Brain microvascular endothelial cell (primary cell): ENCODE measurements at regions not wholly inside any gene's neighbourhood (a gene's known extent, or its start where the extent isn't known, plus 50 kb on each side); places are given as distances from the start of the nearest gene placed in this dataset.

Experiments
- DNase-seq: peaks from one replicate; pipeline ENCODE4 v3.0.0-alpha.2; 2020
- H3K27ac ChIP-seq: fragments of 250-450 bp; sonication (Bioruptor Pico); 2 replicates; pipeline ENCODE4 v1.5.1; 2020; ENCODE audit warnings: mild to moderate bottlenecking, moderate library complexity
- H3K27me3 ChIP-seq: fragments of 250-450 bp; sonication (Bioruptor Pico); replicated peaks from 2 replicates; pipeline ENCODE4 v1.5.1; 2020; ENCODE audit warnings: mild to moderate bottlenecking
- H3K36me3 ChIP-seq: fragments of 250-450 bp; sonication (Bioruptor Pico); replicated peaks from 2 replicates; pipeline ENCODE4 v1.5.1; 2020; ENCODE audit warnings: mild to moderate bottlenecking
- H3K4me3 ChIP-seq: 2 replicates; pipeline ENCODE4 v1.5.1; 2011; ENCODE audit warnings: low read depth, mild to moderate bottlenecking, control low read depth, low read length, moderate library complexity
- in situ Hi-C: cut with HindIII; loops from 2 replicates; pipeline ENCODE4 v1.10.0; 2017; ENCODE audit warnings: low sequenced_read_pairs, low pct_ligation_motif_present
- TF ChIP-seq, protein P1 (sequence below): IDR thresholded peaks from 2 replicates; pipeline ENCODE4 v1.5.1; 2011; ENCODE audit warnings: low read depth, mild to moderate bottlenecking, moderate library complexity, low read length, control low read depth, inconsistent platforms; ENCODE audit errors: missing control alignments

DNA sequence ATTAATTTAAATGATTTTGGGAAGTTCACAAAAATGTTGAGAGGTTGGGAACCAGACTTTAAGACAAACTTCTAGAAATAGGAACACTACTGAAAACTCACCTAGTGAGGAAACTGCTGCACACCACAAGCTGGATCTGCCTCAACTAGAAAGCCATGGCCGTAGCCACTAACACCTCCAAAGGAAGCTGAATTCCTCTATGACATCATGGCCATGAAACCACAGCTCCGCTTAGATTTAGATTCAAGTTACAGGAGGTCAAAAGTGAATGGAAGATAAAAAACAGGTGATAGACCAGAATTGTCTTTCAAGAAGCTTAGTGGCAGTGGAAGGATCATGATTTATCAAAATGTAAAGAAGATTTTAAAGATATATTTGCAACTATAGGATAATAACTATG, 208.8 kb upstream of the ALG10 start:
- H3K4me3 ChIP-seq, result no peak overlapping the region
- H3K27ac ChIP-seq, result no peak overlapping the region
- DNase-seq, result no peak
- TF ChIP-seq, protein P1, sequence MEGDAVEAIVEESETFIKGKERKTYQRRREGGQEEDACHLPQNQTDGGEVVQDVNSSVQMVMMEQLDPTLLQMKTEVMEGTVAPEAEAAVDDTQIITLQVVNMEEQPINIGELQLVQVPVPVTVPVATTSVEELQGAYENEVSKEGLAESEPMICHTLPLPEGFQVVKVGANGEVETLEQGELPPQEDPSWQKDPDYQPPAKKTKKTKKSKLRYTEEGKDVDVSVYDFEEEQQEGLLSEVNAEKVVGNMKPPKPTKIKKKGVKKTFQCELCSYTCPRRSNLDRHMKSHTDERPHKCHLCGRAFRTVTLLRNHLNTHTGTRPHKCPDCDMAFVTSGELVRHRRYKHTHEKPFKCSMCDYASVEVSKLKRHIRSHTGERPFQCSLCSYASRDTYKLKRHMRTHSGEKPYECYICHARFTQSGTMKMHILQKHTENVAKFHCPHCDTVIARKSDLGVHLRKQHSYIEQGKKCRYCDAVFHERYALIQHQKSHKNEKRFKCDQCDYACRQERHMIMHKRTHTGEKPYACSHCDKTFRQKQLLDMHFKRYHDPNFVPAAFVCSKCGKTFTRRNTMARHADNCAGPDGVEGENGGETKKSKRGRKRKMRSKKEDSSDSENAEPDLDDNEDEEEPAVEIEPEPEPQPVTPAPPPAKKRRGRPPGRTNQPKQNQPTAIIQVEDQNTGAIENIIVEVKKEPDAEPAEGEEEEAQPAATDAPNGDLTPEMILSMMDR, result no peak
- no peaks in the 10 kb centered on the region for H3K27me3 ChIP-seq
- no peaks in the 10 kb centered on the region for H3K36me3 ChIP-seq
- in situ Hi-C loops, result no loop called here

DNA sequence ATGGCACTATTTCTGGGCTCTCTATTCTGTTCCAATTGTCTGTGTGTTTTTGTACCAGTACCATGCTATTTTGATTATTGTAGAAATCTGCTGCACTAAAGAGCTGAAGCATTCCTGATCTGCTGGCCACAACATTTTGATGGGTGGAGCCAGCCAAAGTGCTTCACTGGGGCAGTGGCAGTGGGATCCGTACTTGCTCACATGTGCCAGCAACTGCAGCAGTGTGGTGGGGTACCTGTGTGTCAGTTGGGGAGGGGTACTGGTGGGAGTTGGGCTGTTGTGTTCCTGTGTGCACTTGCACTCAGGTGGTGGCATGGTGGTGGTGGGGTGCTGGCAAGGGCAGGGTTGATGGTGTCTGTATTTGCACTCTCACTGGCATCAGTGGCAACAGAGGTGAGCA, 204.6 kb upstream of the ALG10 start:
- Histone ChIP-seq H3K27ac (no peak overlapping the region), H3K4me3 (no peak overlapping the region), H3K27me3 (no peaks in the 10 kb centered on the region), H3K36me3 (no peaks in the 10 kb centered on the region)
- TF ChIP-seq, protein P1, result no peak
- DNase-seq, result no peak
- in situ Hi-C loops, result no loop called here

DNA sequence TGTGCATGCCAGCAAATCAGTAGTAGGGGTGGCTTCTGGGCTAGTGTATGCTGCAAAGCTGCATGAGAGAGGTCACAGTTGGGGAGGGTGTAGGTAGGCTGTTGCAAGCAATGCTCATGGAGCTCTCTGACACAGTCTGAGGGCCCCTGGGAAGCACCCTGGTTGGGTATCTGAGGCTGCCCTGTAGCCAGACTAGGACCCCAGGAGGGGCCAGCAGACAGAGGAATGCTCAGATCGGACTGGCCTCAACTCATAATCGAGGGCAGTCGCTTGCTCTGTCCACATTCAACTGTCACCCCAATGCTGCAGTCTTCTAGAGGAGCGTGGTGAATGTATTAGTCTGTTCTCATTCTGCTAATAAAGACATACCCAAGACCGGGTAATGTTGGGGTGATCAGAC, 204.0 kb upstream of the ALG10 start:
- Histone ChIP-seq H3K36me3 (no peaks in the 10 kb centered on the region), H3K27ac (no peak overlapping the region), H3K27me3 (no peaks in the 10 kb centered on the region), H3K4me3 (no peak overlapping the region)
- DNase-seq, result no peak
- TF ChIP-seq, protein P1, result no peak
- in situ Hi-C loops, result no loop called here

DNA sequence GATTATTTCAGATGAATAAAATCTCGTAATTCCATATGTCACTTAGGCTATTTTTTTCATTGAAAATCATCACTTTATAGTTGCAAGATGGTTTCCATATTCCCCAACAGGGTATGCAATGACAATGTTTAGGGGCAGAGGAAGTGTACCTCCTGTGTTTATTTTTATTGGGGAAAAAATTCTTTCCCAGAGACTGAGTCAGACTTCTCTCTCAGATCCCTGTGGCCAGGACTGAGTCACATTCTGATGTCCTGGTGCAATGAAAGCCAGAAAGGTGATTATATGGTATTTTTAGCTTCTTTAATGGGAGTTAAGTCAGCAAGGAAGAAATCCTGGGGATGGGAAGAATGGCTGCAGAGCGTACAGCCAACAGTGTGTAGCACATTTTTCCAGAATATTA, 196.9 kb upstream of the ALG10 start:
- Histone ChIP-seq H3K36me3 (no peaks in the 10 kb centered on the region), H3K27me3 (no peaks in the 10 kb centered on the region), H3K4me3 (no peak overlapping the region), H3K27ac (no peak overlapping the region)
- TF ChIP-seq, protein P1, result no peak
- in situ Hi-C loops, result no loop called here
- DNase-seq, result no peak

DNA sequence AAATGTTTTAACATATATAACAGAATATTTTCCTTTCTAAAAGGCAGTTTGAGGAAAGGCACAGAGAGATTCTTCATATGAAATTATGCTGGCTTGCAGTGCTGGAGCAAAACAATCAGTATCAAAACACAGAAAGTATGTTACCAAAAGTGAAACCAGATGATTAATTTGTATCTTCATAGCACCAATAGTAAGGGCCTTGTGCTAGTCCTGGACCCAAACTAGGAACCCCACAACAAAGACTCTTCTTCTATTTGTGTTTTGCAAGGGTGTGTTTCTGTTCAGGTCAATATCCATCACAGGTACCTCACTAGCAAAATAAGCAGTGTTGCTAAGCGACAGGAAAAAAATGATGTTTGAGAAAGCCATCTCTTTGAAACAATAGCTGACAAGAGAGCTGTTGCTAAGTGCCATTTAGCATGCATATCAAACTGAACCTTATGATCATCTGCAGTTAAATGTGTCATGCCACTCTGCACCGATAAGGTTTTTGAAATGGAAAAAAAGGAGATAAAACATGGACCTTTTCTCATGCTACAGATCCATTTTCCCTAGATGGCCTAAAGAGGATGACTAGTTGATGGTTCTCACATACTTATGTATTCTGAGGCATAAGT, 196.2 kb upstream of the ALG10 start:
- in situ Hi-C loops, result no loop called here
- no peaks in the 10 kb centered on the region for H3K36me3 ChIP-seq
- TF ChIP-seq, protein P1, result no peak
- no peaks in the 10 kb centered on the region for H3K27me3 ChIP-seq
- no peak overlapping the region for H3K27ac ChIP-seq
- no peak overlapping the region for H3K4me3 ChIP-seq
- DNase-seq, result no peak

- Histone ChIP-seq H3K27ac (no peak overlapping the region), H3K4me3 (no peak overlapping the region), H3K36me3 (no peaks in the 10 kb centered on the region), H3K27me3 (no peaks in the 10 kb centered on the region)
- no peak for DNase-seq
- in situ Hi-C loops, result no loop called here
- TF ChIP-seq, protein P1, result no peak
These were observed 194.0 kb upstream of the ALG10 start for GRCh38 chr12:33828326-33828725.
